Neural cell (in vitro differentiated cells): ENCODE measurements at regions not wholly inside any gene's neighbourhood (a gene's known extent, or its start where the extent isn't known, plus 50 kb on each side); places are given as distances from the start of the nearest gene placed in this dataset.

Experiments
- CTCF ChIP-seq: fragments of 450-650 bp; IDR thresholded peaks from 2 replicates; pipeline ENCODE4 v1.5.1; 2014; ENCODE audit warnings: antibody characterized with exemption, mild to moderate bottlenecking, moderate library complexity; ENCODE audit not compliant: poor library complexity, severe bottlenecking
- EP300 ChIP-seq: fragments of 450-650 bp; conservative IDR thresholded peaks from 2 replicates; pipeline ENCODE4 v1.6.1; 2014; ENCODE audit warnings: antibody characterized with exemption, mild to moderate bottlenecking, moderate library complexity; ENCODE audit not compliant: poor library complexity, severe bottlenecking
- EZH2 ChIP-seq: fragments of 200-600, 300-800 bp; shearing (Covaris generic), sonication (generic); IDR thresholded peaks from 2 replicates; pipeline ENCODE4 v1.6.1; 2014; ENCODE audit warnings: antibody characterized with exemption, low read length, borderline replicate concordance, mild to moderate bottlenecking; ENCODE audit not compliant: insufficient read depth, poor library complexity, severe bottlenecking
- MXI1 ChIP-seq: fragments of 450-650 bp; conservative IDR thresholded peaks from 2 replicates; pipeline ENCODE4 v1.6.1; 2014; ENCODE audit warnings: antibody characterized with exemption, mild to moderate bottlenecking; ENCODE audit not compliant: poor library complexity, severe bottlenecking
- RAD21 ChIP-seq: fragments of 450-650 bp; conservative IDR thresholded peaks from 2 replicates; pipeline ENCODE4 v1.6.1; 2014; ENCODE audit warnings: antibody characterized with exemption, mild to moderate bottlenecking, moderate library complexity
- SMC3 ChIP-seq: fragments of 450-650 bp; conservative IDR thresholded peaks from 2 replicates; pipeline ENCODE4 v1.6.1; 2014; ENCODE audit warnings: antibody characterized with exemption, mild to moderate bottlenecking, moderate library complexity; ENCODE audit not compliant: poor library complexity

GRCh38 chr2:66377832-66378231, 57.1 kb upstream of the MEIS1 start:
- TF ChIP-seq CTCF (no peak), RAD21 (no peak), EP300 (no peak), EZH2 (no peak), SMC3 (no peak), MXI1 (no peak)
